ENCODE measurements at regions not wholly inside any gene's neighbourhood (a gene's known extent, or its start where the extent isn't known, plus 50 kb on each side); places are given as distances from the start of the nearest gene placed in this dataset.
A peak's percentile ranks its signal among the peaks of the same experiment; 100 is the strongest.

- no peak for DNase-seq (ENCODE audit: low read depth in 6 of 9, low spot score in 9 of 9)
- Histone ChIP-seq H3K9me3 (ENCODE audit: control insufficient read depth in 2 of 2, insufficient read depth in 1 of 2, low read length in 1 of 2) (no peaks in the 10 kb centered on the region), H3K4me1 (ENCODE audit: control insufficient read depth in 2 of 2, insufficient read depth in 2 of 2, low read length in 2 of 2) (no peaks in the 10 kb centered on the region), H3K27me3 (ENCODE audit: control insufficient read depth in 2 of 2, insufficient read depth in 1 of 2, low read length in 1 of 2) (no peaks in the 10 kb centered on the region), H3K36me3 (ENCODE audit: control insufficient read depth in 2 of 2, insufficient read depth in 2 of 2, low read length in 1 of 2) (no peaks in the 10 kb centered on the region), H3K4me3 (ENCODE audit: low read length in 2 of 2) (no peak overlapping the region), H3K27ac (ENCODE audit: low read depth in 1 of 2, low read length in 1 of 2) (no peak overlapping the region)
- 75% methylated on average over 1 of the region's 1 CpG for WGBS
Measured at GRCh38 chr4:154961263-154961662, 180.2 kb downstream of the RBM46 start.

GRCh38 chr4:154973244-154974035, 192.4 kb downstream of the RBM46 start:
- Histone ChIP-seq H3K27ac (ENCODE audit: low read depth in 1 of 2, low read length in 1 of 2) (no peak overlapping the region), H3K36me3 (ENCODE audit: control insufficient read depth in 2 of 2, insufficient read depth in 2 of 2, low read length in 1 of 2) (no peaks in the 10 kb centered on the region), H3K9me3 (ENCODE audit: control insufficient read depth in 2 of 2, insufficient read depth in 1 of 2, low read length in 1 of 2) (no peaks in the 10 kb centered on the region), H3K27me3 (ENCODE audit: control insufficient read depth in 2 of 2, insufficient read depth in 1 of 2, low read length in 1 of 2) (no peaks in the 10 kb centered on the region), H3K4me1 (ENCODE audit: control insufficient read depth in 2 of 2, insufficient read depth in 2 of 2, low read length in 2 of 2) (no peaks in the 10 kb centered on the region), H3K4me3 (ENCODE audit: low read length in 2 of 2) (no peak overlapping the region)
- DNase-seq (ENCODE audit: low read depth in 6 of 9, low spot score in 9 of 9), result no peak
- 82% methylated on average over 6 of the region's 6 CpGs for WGBS

- H3K9me3 ChIP-seq (ENCODE audit: control insufficient read depth in 2 of 2, insufficient read depth in 1 of 2, low read length in 1 of 2), result no peaks in the 10 kb centered on the region
- H3K27ac ChIP-seq (ENCODE audit: low read depth in 1 of 2, low read length in 1 of 2), result no peak overlapping the region
- H3K27me3 ChIP-seq (ENCODE audit: control insufficient read depth in 2 of 2, insufficient read depth in 1 of 2, low read length in 1 of 2), result no peaks in the 10 kb centered on the region
- no peaks in the 10 kb centered on the region for H3K36me3 ChIP-seq (ENCODE audit: control insufficient read depth in 2 of 2, insufficient read depth in 2 of 2, low read length in 1 of 2)
- 91% methylated on average over 6 of the region's 6 CpGs for WGBS
- no peak for DNase-seq (ENCODE audit: low read depth in 6 of 9, low spot score in 9 of 9)
- H3K4me1 ChIP-seq (ENCODE audit: control insufficient read depth in 2 of 2, insufficient read depth in 2 of 2, low read length in 2 of 2), result no peaks in the 10 kb centered on the region
- H3K4me3 ChIP-seq (ENCODE audit: low read length in 2 of 2), result no peak overlapping the region
Measured at GRCh38 chr4:154977228-154977627, 196.2 kb downstream of the RBM46 start.

- DNase-seq (ENCODE audit: low read depth in 6 of 9, low spot score in 9 of 9), result peak in 5 of 9 donors; percentile 2 to 39 (median 10)
- no peaks in the 10 kb centered on the region for H3K9me3 ChIP-seq (ENCODE audit: control insufficient read depth in 2 of 2, insufficient read depth in 1 of 2, low read length in 1 of 2)
Measured at GRCh38 chr4:154982187-154983047, 201.3 kb downstream of the RBM46 start.

GRCh38 chr4:154983714-154984113, 202.6 kb downstream of the RBM46 start:
- Histone ChIP-seq H3K27ac (ENCODE audit: low read depth in 1 of 2, low read length in 1 of 2) (no peak overlapping the region), H3K9me3 (ENCODE audit: control insufficient read depth in 2 of 2, insufficient read depth in 1 of 2, low read length in 1 of 2) (no peaks in the 10 kb centered on the region), H3K4me3 (ENCODE audit: low read length in 2 of 2) (no peak overlapping the region), H3K36me3 (ENCODE audit: control insufficient read depth in 2 of 2, insufficient read depth in 2 of 2, low read length in 1 of 2) (no peaks in the 10 kb centered on the region), H3K4me1 (ENCODE audit: control insufficient read depth in 2 of 2, insufficient read depth in 2 of 2, low read length in 2 of 2) (no peaks in the 10 kb centered on the region), H3K27me3 (ENCODE audit: control insufficient read depth in 2 of 2, insufficient read depth in 1 of 2, low read length in 1 of 2) (no peaks in the 10 kb centered on the region)
- DNase-seq (ENCODE audit: low read depth in 6 of 9, low spot score in 9 of 9), result no peak
- WGBS, result 96% methylated on average over 5 of the region's 5 CpGs

More at GRCh38 chr4:154982187-154983047, 201.3 kb downstream of the RBM46 start:
- Histone ChIP-seq H3K4me3 (ENCODE audit: low read length in 2 of 2) (no peak overlapping the region), H3K27me3 (ENCODE audit: control insufficient read depth in 2 of 2, insufficient read depth in 1 of 2, low read length in 1 of 2) (no peaks in the 10 kb centered on the region), H3K4me1 (ENCODE audit: control insufficient read depth in 2 of 2, insufficient read depth in 2 of 2, low read length in 2 of 2) (no peaks in the 10 kb centered on the region), H3K27ac (ENCODE audit: low read depth in 1 of 2, low read length in 1 of 2) (no peak overlapping the region), H3K36me3 (ENCODE audit: control insufficient read depth in 2 of 2, insufficient read depth in 2 of 2, low read length in 1 of 2) (no peaks in the 10 kb centered on the region)
- WGBS, result 25% methylated on average over 10 of the region's 10 CpGs

GRCh38 chr4:154984148-154984547, 203.1 kb downstream of the RBM46 start:
- Histone ChIP-seq H3K9me3 (ENCODE audit: control insufficient read depth in 2 of 2, insufficient read depth in 1 of 2, low read length in 1 of 2) (no peaks in the 10 kb centered on the region), H3K4me3 (ENCODE audit: low read length in 2 of 2) (no peak overlapping the region), H3K36me3 (ENCODE audit: control insufficient read depth in 2 of 2, insufficient read depth in 2 of 2, low read length in 1 of 2) (no peaks in the 10 kb centered on the region), H3K27ac (ENCODE audit: low read depth in 1 of 2, low read length in 1 of 2) (no peak overlapping the region), H3K4me1 (ENCODE audit: control insufficient read depth in 2 of 2, insufficient read depth in 2 of 2, low read length in 2 of 2) (no peaks in the 10 kb centered on the region), H3K27me3 (ENCODE audit: control insufficient read depth in 2 of 2, insufficient read depth in 1 of 2, low read length in 1 of 2) (no peaks in the 10 kb centered on the region)
- DNase-seq (ENCODE audit: low read depth in 6 of 9, low spot score in 9 of 9), result no peak
- 55% methylated on average over 4 of the region's 4 CpGs for WGBS

- DNase-seq (ENCODE audit: low read depth in 6 of 9, low spot score in 9 of 9), result no peak
- WGBS, result 49% methylated on average over 1 of the region's 1 CpG
Measured at GRCh38 chr4:154984616-154985015, 203.5 kb downstream of the RBM46 start.

GRCh38 chr4:154985673-154986072, 204.6 kb downstream of the RBM46 start:
- H3K27me3 ChIP-seq (ENCODE audit: control insufficient read depth in 2 of 2, insufficient read depth in 1 of 2, low read length in 1 of 2), result no peaks in the 10 kb centered on the region
- H3K4me3 ChIP-seq (ENCODE audit: low read length in 2 of 2), result no peak overlapping the region
- no peaks in the 10 kb centered on the region for H3K9me3 ChIP-seq (ENCODE audit: control insufficient read depth in 2 of 2, insufficient read depth in 1 of 2, low read length in 1 of 2)
- no peaks in the 10 kb centered on the region for H3K4me1 ChIP-seq (ENCODE audit: control insufficient read depth in 2 of 2, insufficient read depth in 2 of 2, low read length in 2 of 2)
- DNase-seq (ENCODE audit: low read depth in 6 of 9, low spot score in 9 of 9), result no peak
- 71% methylated on average over 5 of the region's 5 CpGs for WGBS
- H3K27ac ChIP-seq (ENCODE audit: low read depth in 1 of 2, low read length in 1 of 2), result no peak overlapping the region
- no peaks in the 10 kb centered on the region for H3K36me3 ChIP-seq (ENCODE audit: control insufficient read depth in 2 of 2, insufficient read depth in 2 of 2, low read length in 1 of 2)

More at GRCh38 chr4:154984616-154985015, 203.5 kb downstream of the RBM46 start:
- no peak overlapping the region for H3K27ac ChIP-seq (ENCODE audit: low read depth in 1 of 2, low read length in 1 of 2)
- H3K4me1 ChIP-seq (ENCODE audit: control insufficient read depth in 2 of 2, insufficient read depth in 2 of 2, low read length in 2 of 2), result no peaks in the 10 kb centered on the region
- no peaks in the 10 kb centered on the region for H3K36me3 ChIP-seq (ENCODE audit: control insufficient read depth in 2 of 2, insufficient read depth in 2 of 2, low read length in 1 of 2)
- no peak overlapping the region for H3K4me3 ChIP-seq (ENCODE audit: low read length in 2 of 2)
- no peaks in the 10 kb centered on the region for H3K9me3 ChIP-seq (ENCODE audit: control insufficient read depth in 2 of 2, insufficient read depth in 1 of 2, low read length in 1 of 2)
- H3K27me3 ChIP-seq (ENCODE audit: control insufficient read depth in 2 of 2, insufficient read depth in 1 of 2, low read length in 1 of 2), result no peaks in the 10 kb centered on the region

GRCh38 chr4:154988511-154988910, 207.4 kb downstream of the RBM46 start:
- no peak overlapping the region for H3K4me3 ChIP-seq (ENCODE audit: low read length in 2 of 2)
- H3K9me3 ChIP-seq (ENCODE audit: control insufficient read depth in 2 of 2, insufficient read depth in 1 of 2, low read length in 1 of 2), result no peaks in the 10 kb centered on the region
- H3K36me3 ChIP-seq (ENCODE audit: control insufficient read depth in 2 of 2, insufficient read depth in 2 of 2, low read length in 1 of 2), result no peaks in the 10 kb centered on the region
- 82% methylated on average over 3 of the region's 3 CpGs for WGBS
- no peaks in the 10 kb centered on the region for H3K4me1 ChIP-seq (ENCODE audit: control insufficient read depth in 2 of 2, insufficient read depth in 2 of 2, low read length in 2 of 2)
- no peak for DNase-seq (ENCODE audit: low read depth in 6 of 9, low spot score in 9 of 9)
- H3K27me3 ChIP-seq (ENCODE audit: control insufficient read depth in 2 of 2, insufficient read depth in 1 of 2, low read length in 1 of 2), result no peaks in the 10 kb centered on the region
- H3K27ac ChIP-seq (ENCODE audit: low read depth in 1 of 2, low read length in 1 of 2), result no peak overlapping the region
